OCI-LY7 (cell line): ENCODE measurements at regions not wholly inside any gene's neighbourhood (a gene's known extent, or its start where the extent isn't known, plus 50 kb on each side); places are given as distances from the start of the nearest gene placed in this dataset. TPM values are rescaled to one million over a fixed set of nuclear protein-coding genes. Genes with fewer than 3 reads are reported as not detected.

Experiments used
- BruUV-seq: library from RNA; stranded (reverse); fragments of 400-500 nt; replicated peaks from 2 replicates; lab custom pipeline; 2021; lab: Mats Ljungman, UMichigan
- CTCF ChIA-PET: fragments of 300-600 bp; sonication (Branson Sonifier 250); formaldehyde crosslinking; loops from one replicate; lab custom pipeline; 2022; ENCODE audit warnings: antibody characterized with exemption; ENCODE audit not compliant: unreplicated experiment; lab: Charles Lee
- POLR2A ChIA-PET: fragments of 300-600 bp; sonication (Branson Sonifier 250); formaldehyde crosslinking; loops from one replicate; lab custom pipeline; 2022; ENCODE audit warnings: antibody characterized with exemption; lab: Charles Lee
- DNase-seq: peaks from one replicate; pipeline ENCODE4 v3.0.0-alpha.2; 2015; ENCODE audit warnings: low spot score
- H2AFZ ChIP-seq: fragments of 200-600 bp; sonication (generic), shearing (Covaris generic); 2 replicates; pipeline ENCODE4 v1.6.1; 2014; ENCODE audit warnings: mild to moderate bottlenecking, antibody characterized with exemption, low read length, moderate library complexity
- H3K27ac ChIP-seq: fragments of 200-600 bp; sonication (generic); 2 replicates; pipeline ENCODE4 v1.5.1; 2014; ENCODE audit warnings: mixed run types, low read depth, mild to moderate bottlenecking, moderate library complexity, low read length, inconsistent platforms; ENCODE audit not compliant: poor library complexity, severe bottlenecking
- H3K36me3 ChIP-seq: fragments of 200-600 bp; sonication (generic); 2 replicates; pipeline ENCODE4 v1.6.1; 2014; ENCODE audit warnings: mild to moderate bottlenecking, antibody characterized with exemption, low read length, moderate library complexity, mixed read lengths; ENCODE audit not compliant: insufficient read depth
- H3K4me1 ChIP-seq: fragments of 200-600 bp; sonication (generic); 2 replicates; pipeline ENCODE4 v1.5.1; 2014; ENCODE audit warnings: mild to moderate bottlenecking, low read length; ENCODE audit not compliant: insufficient read depth, poor library complexity, severe bottlenecking
- H3K4me2 ChIP-seq: fragments of 200-600 bp; sonication (generic); 2 replicates; pipeline ENCODE4 v1.6.1; 2014; ENCODE audit warnings: mild to moderate bottlenecking, low read length
- H3K4me3 ChIP-seq: fragments of 200-600 bp; sonication (generic); 2 replicates; pipeline ENCODE4 v1.5.1; 2014; ENCODE audit warnings: mild to moderate bottlenecking, low read depth, low read length; ENCODE audit not compliant: poor library complexity, severe bottlenecking
- H3K79me2 ChIP-seq: fragments of 200-600 bp; sonication (generic); 2 replicates; pipeline ENCODE4 v1.6.1; 2016; ENCODE audit warnings: low read depth, mild to moderate bottlenecking, low read length, moderate library complexity, mixed read lengths; ENCODE audit not compliant: insufficient read depth
- H3K9me2 ChIP-seq: fragments of 200-600 bp; sonication (generic); 2 replicates; pipeline ENCODE4 v1.6.1; 2016; ENCODE audit warnings: mild to moderate bottlenecking, low read length, mixed read lengths; ENCODE audit not compliant: insufficient read depth
- H3K9me3 ChIP-seq: fragments of 200-600 bp; sonication (generic); 2 replicates; pipeline ENCODE4 v1.6.1; 2014; ENCODE audit warnings: mild to moderate bottlenecking, mixed run types, low read length, mixed read lengths
- H4K20me1 ChIP-seq: fragments of 200-600 bp; sonication (generic); 2 replicates; pipeline ENCODE4 v1.6.1; 2014; ENCODE audit warnings: mild to moderate bottlenecking, antibody characterized with exemption, low read length, moderate library complexity, mixed read lengths; ENCODE audit not compliant: insufficient read depth
- EZH2phosphoT487 ChIP-seq: fragments of 200-600 bp; sonication (generic); IDR thresholded peaks from 2 replicates; pipeline ENCODE4 v1.6.1; 2018; ENCODE audit warnings: low read depth, borderline replicate concordance, mild to moderate bottlenecking, mixed run types, antibody characterized with exemption, low read length, moderate library complexity, mixed read lengths
- intact Hi-C: fragments of 100-400 bp; cut with micrococcal nuclease; formaldehyde crosslinking; loops from one replicate; pipeline ENCODE4 v1.10.0; 2022; ENCODE audit not compliant: unreplicated experiment
- small RNA-seq: library from RNA; depleted of rRNA; stranded (forward); fragments of <200 nt; gene quantifications from one replicate; pipeline ENCODE3, GENCODE V24; 2014
- TF ChIP-seq, protein P1 (sequence below): fragments of 200-600 bp; sonication (generic); conservative IDR thresholded peaks from 2 replicates; pipeline ENCODE4 v1.5.1; 2014; ENCODE audit warnings: mild to moderate bottlenecking, antibody characterized with exemption, low read length, moderate library complexity, mixed read lengths

DNA sequence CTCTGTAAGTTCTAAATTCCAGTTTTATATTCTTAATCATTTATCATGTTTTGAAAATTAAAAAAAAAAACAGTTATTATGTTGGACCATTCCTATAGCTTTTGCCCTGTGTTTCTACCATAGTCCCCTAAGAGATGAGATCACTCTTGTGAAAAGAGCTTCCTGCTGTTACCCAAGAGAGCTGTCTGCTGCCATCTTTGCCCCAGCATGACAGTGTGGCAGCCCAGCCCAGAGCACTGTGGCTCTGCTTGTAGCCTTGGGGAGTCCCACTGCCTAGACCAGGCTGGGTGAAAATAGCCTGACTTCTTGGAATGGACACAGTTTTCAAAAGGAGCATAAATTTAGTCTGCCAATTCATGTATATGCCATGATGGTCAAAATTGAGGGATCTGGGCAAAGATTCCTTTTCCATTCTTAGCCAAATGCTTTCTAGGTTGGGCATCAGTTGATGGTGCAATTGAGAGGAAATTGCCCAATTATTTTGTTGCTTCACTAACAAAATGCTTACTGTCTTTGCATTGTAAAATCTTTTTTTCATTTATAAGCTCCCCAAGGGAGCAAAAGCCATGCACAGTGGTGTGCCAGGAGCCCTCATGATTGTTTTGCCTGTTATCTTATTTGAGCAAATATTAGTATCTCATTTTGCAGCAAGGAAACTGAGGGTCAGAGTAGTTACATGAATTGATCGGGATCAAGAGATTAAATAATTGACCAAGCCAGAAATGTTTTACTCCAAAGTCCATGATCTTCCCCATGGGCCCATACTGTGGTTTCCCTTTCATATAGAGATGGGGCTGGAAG is 72.8 kb downstream of the ETS2 start:
- Histone ChIP-seq H3K79me2 (no peaks in the 10 kb centered on the region), H4K20me1 (no peaks in the 10 kb centered on the region), H3K36me3 (no peaks in the 10 kb centered on the region), H3K27ac (no peak overlapping the region), H3K9me3 (peaks cover 5% of the 10 kb centered on the region; the same call in 1 of the 2 replicates), H3K4me1 (no peaks in the 10 kb centered on the region), H3K4me3 (no peak overlapping the region), H2AFZ (no peak overlapping the region), H3K9me2 (no peaks in the 10 kb centered on the region), H3K4me2 (no peak overlapping the region)
- POLR2A ChIA-PET: no interaction called here
- CTCF ChIA-PET: no interaction called here
- BruUV-seq: no TSS peak
- intact Hi-C loops: no loop called here
- TF ChIP-seq, protein P1, sequence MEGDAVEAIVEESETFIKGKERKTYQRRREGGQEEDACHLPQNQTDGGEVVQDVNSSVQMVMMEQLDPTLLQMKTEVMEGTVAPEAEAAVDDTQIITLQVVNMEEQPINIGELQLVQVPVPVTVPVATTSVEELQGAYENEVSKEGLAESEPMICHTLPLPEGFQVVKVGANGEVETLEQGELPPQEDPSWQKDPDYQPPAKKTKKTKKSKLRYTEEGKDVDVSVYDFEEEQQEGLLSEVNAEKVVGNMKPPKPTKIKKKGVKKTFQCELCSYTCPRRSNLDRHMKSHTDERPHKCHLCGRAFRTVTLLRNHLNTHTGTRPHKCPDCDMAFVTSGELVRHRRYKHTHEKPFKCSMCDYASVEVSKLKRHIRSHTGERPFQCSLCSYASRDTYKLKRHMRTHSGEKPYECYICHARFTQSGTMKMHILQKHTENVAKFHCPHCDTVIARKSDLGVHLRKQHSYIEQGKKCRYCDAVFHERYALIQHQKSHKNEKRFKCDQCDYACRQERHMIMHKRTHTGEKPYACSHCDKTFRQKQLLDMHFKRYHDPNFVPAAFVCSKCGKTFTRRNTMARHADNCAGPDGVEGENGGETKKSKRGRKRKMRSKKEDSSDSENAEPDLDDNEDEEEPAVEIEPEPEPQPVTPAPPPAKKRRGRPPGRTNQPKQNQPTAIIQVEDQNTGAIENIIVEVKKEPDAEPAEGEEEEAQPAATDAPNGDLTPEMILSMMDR: no peak
- TF ChIP-seq EZH2phosphoT487: no peak
- DNase-seq: no peak

DNA sequence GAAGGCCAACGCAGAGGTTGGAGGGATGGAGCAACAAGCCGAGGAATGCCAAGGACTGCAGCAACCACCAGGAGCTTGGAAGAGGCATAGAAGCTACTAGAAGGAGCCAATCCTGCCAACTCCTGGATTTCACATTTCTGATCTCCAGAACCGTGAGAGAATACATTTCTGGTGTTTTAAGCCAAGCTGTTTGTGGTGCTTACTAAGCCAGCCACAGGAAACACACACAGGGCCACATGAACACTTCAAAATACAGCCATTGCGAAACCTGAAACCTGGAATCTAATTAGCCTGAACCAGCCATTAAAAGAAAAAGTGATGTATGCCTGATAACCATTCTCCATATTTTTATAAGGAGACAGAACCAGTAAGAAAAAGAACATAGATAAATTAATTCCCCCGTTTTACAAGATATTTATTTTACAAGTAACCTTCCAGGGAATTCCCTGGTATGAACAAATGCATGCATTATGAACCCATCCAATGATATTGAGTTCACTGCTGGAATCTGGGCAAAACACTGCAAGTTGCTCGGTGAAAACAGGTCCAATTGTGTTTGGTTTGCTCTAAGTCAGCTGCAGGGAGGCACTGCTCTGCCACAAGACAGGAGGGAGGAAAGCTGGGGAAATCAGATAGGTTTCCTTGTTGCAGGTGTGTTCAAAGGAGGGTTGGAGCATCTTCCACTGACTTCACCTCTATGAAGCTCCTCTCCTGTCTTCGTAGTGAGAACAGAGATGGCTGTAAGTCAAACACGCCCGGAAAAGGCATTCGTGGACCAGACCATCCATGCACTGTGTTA is 70.2 kb downstream of the ETS2 start:
- intact Hi-C loops: no loop called here
- H3K9me2 ChIP-seq: no peaks in the 10 kb centered on the region
- TF ChIP-seq EZH2phosphoT487: no peak
- TF ChIP-seq, protein P1: no peak
- ChIA-PET CTCF (no interaction called here), POLR2A (interaction anchor here (0.6 kb wide), 1 partner anchor 18 kb away, joined by 3 read pairs; no protein-coding TSS in a partner anchor)
- H3K4me3 ChIP-seq: no peak overlapping the region
- no peaks in the 10 kb centered on the region for H3K9me3 ChIP-seq
- no peak overlapping the region for H2AFZ ChIP-seq
- no peak for DNase-seq
- H3K4me2 ChIP-seq: no peak overlapping the region
- no peaks in the 10 kb centered on the region for H3K79me2 ChIP-seq
- no peaks in the 10 kb centered on the region for H3K36me3 ChIP-seq
- no TSS peak for BruUV-seq
- H3K27ac ChIP-seq: no peak overlapping the region
- H4K20me1 ChIP-seq: no peaks in the 10 kb centered on the region
- no peaks in the 10 kb centered on the region for H3K4me1 ChIP-seq

Small RNAs in the stretch of these regions (small RNA-seq; reads per million reads assigned to genes)
- gene RF00091: not detected
